Liver (tissue), 7 donors: ENCODE measurements at regions not wholly inside any gene's neighbourhood (a gene's known extent, or its start where the extent isn't known, plus 50 kb on each side); places are given as distances from the start of the nearest gene placed in this dataset.

Source experiments
- DNase-seq: peaks from one replicate; pipeline ENCODE4 v3.0.0-alpha.2; 2017; ENCODE audit warnings: low spot score
- H3K27ac ChIP-seq, 2 donors: one replicate each; pipeline ENCODE4 v1.7.0; 2013; ENCODE audit warnings: inconsistent platforms in 2 of 2, low read length in 2 of 2, control low read depth in 1 of 2, low read depth in 1 of 2, mild to moderate bottlenecking in 1 of 2
- H3K27me3 ChIP-seq, 4 donors: one replicate each; pipeline versions ENCODE4 v1.6.1 to v1.7.0; 2013; ENCODE audit warnings: low read length in 3 of 4, inconsistent platforms in 1 of 4, mild to moderate bottlenecking in 1 of 4, moderate library complexity in 1 of 4; ENCODE audit not compliant: control insufficient read depth in 4 of 4, insufficient read depth in 4 of 4
- H3K36me3 ChIP-seq, 4 donors: one replicate each; pipeline versions ENCODE4 v1.6.1 to v1.7.0; 2013; ENCODE audit warnings: low read length in 3 of 4, mild to moderate bottlenecking in 3 of 4, low read depth in 1 of 4, moderate library complexity in 1 of 4; ENCODE audit not compliant: control insufficient read depth in 4 of 4, insufficient read depth in 3 of 4
- H3K4me1 ChIP-seq, 4 donors: one replicate each; pipeline versions ENCODE4 v1.6.1 to v1.7.0; 2013; ENCODE audit warnings: low read length in 3 of 4, mild to moderate bottlenecking in 3 of 4, moderate library complexity in 1 of 4; ENCODE audit not compliant: control insufficient read depth in 4 of 4, insufficient read depth in 4 of 4
- H3K4me3 ChIP-seq, 3 donors: one replicate each; pipeline versions ENCODE4 v1.6.1 to v1.7.0; 2013; ENCODE audit warnings: low read length in 3 of 3, control low read depth in 1 of 3, low read depth in 1 of 3, mild to moderate bottlenecking in 1 of 3
- H3K9ac ChIP-seq, 2 donors: one replicate each; pipeline ENCODE4 v1.7.0; 2013; ENCODE audit warnings: low read length in 2 of 2, mild to moderate bottlenecking in 2 of 2, moderate library complexity in 2 of 2, control low read depth in 1 of 2, low read depth in 1 of 2
- H3K9me3 ChIP-seq, 4 donors: one replicate each; pipeline versions ENCODE4 v1.6.1 to v1.7.0; 2013; ENCODE audit warnings: low read length in 3 of 4; ENCODE audit not compliant: control insufficient read depth in 4 of 4
- EGR1 ChIP-seq, 2 donors: IDR thresholded peaks; 2 replicates each; pipeline ENCODE4 v1.6.1; 2016 to 2018; ENCODE audit warnings: antibody characterized with exemption in 2 of 2, low read depth in 2 of 2
- FOXA1 ChIP-seq: IDR thresholded peaks from 2 replicates; pipeline ENCODE4 v1.6.1; 2016; ENCODE audit warnings: antibody characterized with exemption
- FOXA2 ChIP-seq: IDR thresholded peaks from 2 replicates; pipeline ENCODE4 v1.6.1; 2016; ENCODE audit warnings: antibody characterized with exemption
- GABPA ChIP-seq, 2 donors: IDR thresholded peaks in 1 of 2; conservative IDR thresholded peaks in 1 of 2; 2 replicates each; pipeline ENCODE4 v1.6.1; 2016; ENCODE audit warnings: antibody characterized with exemption in 2 of 2, mild to moderate bottlenecking in 1 of 2, moderate library complexity in 1 of 2
- HNF4A ChIP-seq, 2 donors: conservative IDR thresholded peaks; 2 replicates each; pipeline ENCODE4 v1.6.1; 2016; ENCODE audit warnings: antibody characterized with exemption in 2 of 2, mild to moderate bottlenecking in 2 of 2
- JUND ChIP-seq, 2 donors: IDR thresholded peaks; 2 replicates each; pipeline ENCODE4 v1.6.1; 2016; ENCODE audit warnings: antibody characterized with exemption in 2 of 2
- MAX ChIP-seq: IDR thresholded peaks from 2 replicates; pipeline ENCODE4 v1.6.1; 2016; ENCODE audit warnings: antibody characterized with exemption
- NR2F2 ChIP-seq: IDR thresholded peaks from 2 replicates; pipeline ENCODE4 v1.6.1; 2016; ENCODE audit warnings: antibody characterized with exemption
- RAD21 ChIP-seq, 2 donors: IDR thresholded peaks; 2 replicates each; pipeline ENCODE4 v1.6.1; 2016; ENCODE audit warnings: antibody characterized with exemption in 2 of 2, mild to moderate bottlenecking in 2 of 2
- REST ChIP-seq: IDR thresholded peaks from 2 replicates; pipeline ENCODE4 v1.6.1; 2016; ENCODE audit warnings: antibody characterized with exemption, mild to moderate bottlenecking
- SP1 ChIP-seq: IDR thresholded peaks from 2 replicates; pipeline ENCODE4 v1.6.1; 2018; ENCODE audit warnings: antibody characterized with exemption, mild to moderate bottlenecking
- YY1 ChIP-seq: IDR thresholded peaks from 2 replicates; pipeline ENCODE4 v1.6.1; 2016; ENCODE audit warnings: antibody characterized with exemption, mild to moderate bottlenecking
- ZBTB33 ChIP-seq: IDR thresholded peaks from 2 replicates; pipeline ENCODE4 v1.6.1; 2016; ENCODE audit warnings: antibody characterized with exemption
- whole genome bisulfite sequencing: extraction: QIAGEN DNeasy Blood & Tissue Kit; methylation state at CpG from one replicate; pipeline ENCODE4 v1.1.7; 2013; 5-methylcytosine and 5-hydroxymethylcytosine counted together
- donor health status: healthy.
- donor health status: healthy.
- donor health status: healthy.
- donor health status: healthy.

GRCh38 chr2:12226653-12227052 is 480.2 kb downstream of the LPIN1 start:
- TF ChIP-seq ZBTB33 (no peak), YY1 (no peak)
- Histone ChIP-seq H3K9me3 (peaks cover 0 to 16% (median 7%) of the 10 kb centered on the region in 4 donors), H3K27ac (no peak overlapping the region), H3K27me3 (no peaks in the 10 kb centered on the region), H3K9ac (no peak overlapping the region), H3K36me3 (no peaks in the 10 kb centered on the region), H3K4me1 (no peaks in the 10 kb centered on the region), H3K4me3 (no peak overlapping the region)
- no peak for DNase-seq

GRCh38 chr2:12227941-12228608 is 481.6 kb downstream of the LPIN1 start:
- TF ChIP-seq JUND (IDR thresholded peaks at IDR 0.05): no peak
- no peak for TF ChIP-seq YY1
- no peak for TF ChIP-seq RAD21 (IDR thresholded peaks at IDR 0.05)
- H3K4me1 ChIP-seq: no peaks in the 10 kb centered on the region
- no peak overlapping the region for H3K4me3 ChIP-seq
- no peak overlapping the region for H3K9ac ChIP-seq
- no peaks in the 10 kb centered on the region for H3K36me3 ChIP-seq
- peaks cover 0 to 16% (median 7%) of the 10 kb centered on the region in 4 donors for H3K9me3 ChIP-seq
- no peaks in the 10 kb centered on the region for H3K27me3 ChIP-seq
- WGBS: 81% methylated on average over 4 of the region's 4 CpGs
- no peak overlapping the region for H3K27ac ChIP-seq
- no peak for DNase-seq

- H3K27me3 ChIP-seq: no peaks in the 10 kb centered on the region
- H3K9ac ChIP-seq: no peak overlapping the region
- TF ChIP-seq NR2F2 (no peak), ZBTB33 (no peak), SP1 (no peak), JUND (IDR thresholded peaks at IDR 0.05) (no peak), FOXA1 (no peak), YY1 (no peak), MAX (no peak), RAD21 (IDR thresholded peaks at IDR 0.05) (no peak)
- H3K36me3 ChIP-seq: no peaks in the 10 kb centered on the region
- no peak overlapping the region for H3K27ac ChIP-seq
- no peaks in the 10 kb centered on the region for H3K4me1 ChIP-seq
- DNase-seq: no peak
- H3K4me3 ChIP-seq: no peak overlapping the region
- WGBS: 81% methylated on average over 2 of the region's 2 CpGs
- H3K9me3 ChIP-seq: no peaks in the 10 kb centered on the region
These were observed 484.9 kb downstream of the LPIN1 start for GRCh38 chr2:12231288-12231687.

GRCh38 chr2:12232876-12233275 is 483.9 kb upstream of the TRIB2 start:
- Histone ChIP-seq H3K36me3 (no peaks in the 10 kb centered on the region), H3K9ac (no peak overlapping the region), H3K9me3 (no peaks in the 10 kb centered on the region), H3K27me3 (no peaks in the 10 kb centered on the region), H3K27ac (no peak overlapping the region), H3K4me3 (no peak overlapping the region), H3K4me1 (no peaks in the 10 kb centered on the region)
- 64% methylated on average over 3 of the region's 3 CpGs for WGBS
- no peak for DNase-seq
- TF ChIP-seq JUND (IDR thresholded peaks at IDR 0.05) (no peak), FOXA2 (no peak), GABPA (IDR thresholded peaks at IDR 0.05 in 1 of 2, conservative IDR thresholded peaks at IDR 0.05 in 1 of 2) (no peak), HNF4A (conservative IDR thresholded peaks at IDR 0.05) (no peak), SP1 (no peak), FOXA1 (no peak), EGR1 (IDR thresholded peaks at IDR 0.05; ENCODE audit: low read depth in 2 of 2) (no peak), REST (no peak)
